MG63 (cell line): ENCODE measurements at regions not wholly inside any gene's neighbourhood (a gene's known extent, or its start where the extent isn't known, plus 50 kb on each side); places are given as distances from the start of the nearest gene placed in this dataset.
"Not testable (repeated sequence)": the region's sequence is repeated elsewhere in the genome, so short reads cannot be mapped to it uniquely, and the experiment has no call there.

Experiments
- DNase-seq: peaks from one replicate; pipeline ENCODE4 v3.0.0-alpha.2; 2020
- H3K27me3 ChIP-seq: fragments of 250-450 bp; sonication (Bioruptor Pico); 2 replicates; pipeline ENCODE4 v1.5.1; 2020; ENCODE audit warnings: mild to moderate bottlenecking, moderate library complexity
- H3K36me3 ChIP-seq: fragments of 250-450 bp; sonication (Bioruptor Pico); 2 replicates; pipeline ENCODE4 v1.5.1; 2020; ENCODE audit warnings: mild to moderate bottlenecking, moderate library complexity
- H3K4me3 ChIP-seq: fragments of 250-450 bp; sonication (Bioruptor Pico); 2 replicates; pipeline ENCODE4 v1.5.1; 2020; ENCODE audit warnings: mild to moderate bottlenecking, moderate library complexity
- H3K9me3 ChIP-seq: fragments of 250-450 bp; sonication (Bioruptor Pico); 2 replicates; pipeline ENCODE4 v1.5.1; 2020; ENCODE audit warnings: mild to moderate bottlenecking, moderate library complexity

DNA sequence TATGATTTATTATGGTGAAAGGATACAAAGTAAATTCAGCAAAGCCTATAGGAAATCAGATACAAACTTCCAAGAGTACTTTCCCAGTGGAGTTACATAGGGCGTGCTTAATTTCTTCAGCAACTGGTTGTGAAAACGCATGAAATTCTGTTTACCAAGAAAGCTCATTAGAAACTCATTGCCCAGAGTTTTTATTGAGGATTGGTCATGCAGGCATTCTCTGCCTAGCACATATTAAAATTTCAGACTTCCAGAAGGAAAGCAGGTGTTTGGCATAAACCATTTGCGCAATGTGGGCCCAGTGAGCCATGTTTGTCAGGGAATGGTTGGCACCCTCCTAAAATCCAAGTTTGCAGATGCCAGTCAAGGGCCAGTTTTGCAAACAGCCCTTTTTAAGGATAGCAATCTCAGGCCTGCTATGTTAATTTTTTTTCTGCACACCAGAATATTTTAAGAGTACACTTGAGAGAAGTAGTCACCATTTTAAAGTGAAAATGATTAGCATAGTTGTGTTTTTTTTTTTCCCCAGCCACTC lies 311.1 kb upstream of the CHD1 start:
- Histone ChIP-seq H3K27me3 (no peaks in the 10 kb centered on the region), H3K4me3 (no peak overlapping the region), H3K36me3 (no peaks in the 10 kb centered on the region), H3K9me3 (no peaks in the 10 kb centered on the region)
- DNase-seq: no peak

DNA sequence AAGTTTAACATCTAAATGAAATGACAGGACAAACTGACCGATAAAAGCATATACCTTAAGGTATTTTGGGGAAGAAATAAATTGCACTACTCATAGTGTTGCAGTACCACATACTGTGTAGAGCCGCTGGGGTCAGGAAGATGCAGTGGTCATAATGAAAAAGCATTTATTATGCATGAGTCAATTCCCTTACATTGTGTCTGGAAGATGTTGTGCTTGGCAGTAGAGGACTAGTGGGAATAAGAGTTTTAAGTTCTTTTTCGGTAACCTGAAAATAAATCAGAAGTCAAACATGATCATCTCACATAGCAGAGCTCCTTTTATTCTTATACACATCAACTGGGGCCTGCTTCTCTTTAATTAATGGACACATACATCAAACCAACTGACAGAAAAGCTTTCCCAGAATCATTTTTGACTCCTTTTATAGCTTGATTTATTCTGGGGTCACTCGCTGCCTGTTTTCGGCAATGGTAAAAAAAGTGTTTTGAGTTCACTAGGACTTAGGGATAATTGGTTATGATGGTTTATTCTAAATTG lies 262.5 kb upstream of the CHD1 start:
- no peaks in the 10 kb centered on the region for H3K36me3 ChIP-seq
- peaks cover 2% of the 10 kb centered on the region; the same call in 1 of the 2 replicates for H3K27me3 ChIP-seq
- no peak for DNase-seq
- no peaks in the 10 kb centered on the region for H3K9me3 ChIP-seq
- H3K4me3 ChIP-seq: no peak overlapping the region

DNA sequence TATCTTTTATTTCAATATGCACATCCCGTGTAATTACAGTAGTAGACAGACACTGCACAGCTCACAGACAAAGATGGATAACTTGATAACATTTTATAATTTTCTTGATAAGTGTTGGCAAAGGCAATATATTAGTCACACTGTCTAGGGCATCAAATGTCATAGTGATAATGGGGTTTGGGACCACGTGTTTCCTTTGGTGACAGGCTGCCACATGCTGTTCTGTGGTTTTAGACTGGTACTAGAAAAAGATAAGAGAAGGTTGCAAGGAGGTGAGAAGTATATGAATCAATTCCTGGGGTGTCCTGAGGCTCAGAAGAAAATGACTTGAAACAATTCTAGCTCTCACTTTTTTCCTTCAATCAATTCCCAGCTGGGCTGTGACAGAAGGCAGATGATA lies 258.8 kb upstream of the CHD1 start:
- no peak overlapping the region for H3K4me3 ChIP-seq
- DNase-seq: no peak

DNA sequence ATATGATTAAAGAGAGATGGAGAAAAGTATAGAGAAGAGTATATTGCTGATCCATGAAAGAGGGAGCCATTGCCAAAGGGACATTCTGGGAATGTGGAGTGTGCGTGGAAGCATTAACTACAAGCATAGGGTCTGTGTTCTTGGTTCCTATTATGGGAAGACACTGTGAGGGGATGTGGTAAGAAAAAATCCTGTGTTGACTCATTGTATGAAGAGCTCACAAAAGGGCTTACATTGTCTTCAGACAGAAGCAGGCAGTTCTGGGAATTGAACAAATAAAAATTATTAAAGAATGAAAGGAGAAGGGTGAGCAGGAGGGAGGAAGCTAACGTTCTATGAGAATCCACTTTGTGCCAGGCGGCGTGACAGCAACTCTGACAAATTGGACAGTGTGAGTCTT lies 250.4 kb upstream of the CHD1 start:
- H3K27me3 ChIP-seq: no peaks in the 10 kb centered on the region; the same call in 1 of the 2 replicates
- no peak overlapping the region for H3K4me3 ChIP-seq
- H3K36me3 ChIP-seq: no peaks in the 10 kb centered on the region
- no peaks in the 10 kb centered on the region for H3K9me3 ChIP-seq
- DNase-seq: no peak

More for the DNA sequence above, 258.8 kb upstream of the CHD1 start:
- no peaks in the 10 kb centered on the region for H3K9me3 ChIP-seq
- peaks cover 2% of the 10 kb centered on the region; the same call in 1 of the 2 replicates for H3K27me3 ChIP-seq
- no peaks in the 10 kb centered on the region for H3K36me3 ChIP-seq

DNA sequence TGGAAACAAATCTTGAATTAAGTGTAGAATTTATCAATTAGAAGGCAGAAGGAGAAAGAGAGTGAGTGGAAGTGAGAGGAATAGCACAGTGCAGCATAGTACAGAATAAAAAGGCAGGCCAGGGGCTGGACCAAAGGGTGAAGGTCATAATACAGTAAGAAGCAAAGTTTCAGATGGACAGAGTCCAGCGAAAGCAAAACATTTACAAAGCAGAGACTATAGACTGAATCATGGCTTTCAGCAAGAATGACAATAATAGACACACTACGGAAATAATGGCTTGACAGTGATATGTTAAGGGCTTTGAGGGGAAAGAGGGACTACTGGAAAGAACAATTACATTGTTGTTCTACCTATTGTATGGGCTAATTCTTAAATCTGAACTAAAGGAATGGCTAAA lies 249.0 kb upstream of the CHD1 start:
- H3K9me3 ChIP-seq: no peaks in the 10 kb centered on the region
- H3K27me3 ChIP-seq: no peaks in the 10 kb centered on the region; the same call in 1 of the 2 replicates
- H3K4me3 ChIP-seq: no peak overlapping the region
- no peak for DNase-seq
- no peaks in the 10 kb centered on the region for H3K36me3 ChIP-seq

DNA sequence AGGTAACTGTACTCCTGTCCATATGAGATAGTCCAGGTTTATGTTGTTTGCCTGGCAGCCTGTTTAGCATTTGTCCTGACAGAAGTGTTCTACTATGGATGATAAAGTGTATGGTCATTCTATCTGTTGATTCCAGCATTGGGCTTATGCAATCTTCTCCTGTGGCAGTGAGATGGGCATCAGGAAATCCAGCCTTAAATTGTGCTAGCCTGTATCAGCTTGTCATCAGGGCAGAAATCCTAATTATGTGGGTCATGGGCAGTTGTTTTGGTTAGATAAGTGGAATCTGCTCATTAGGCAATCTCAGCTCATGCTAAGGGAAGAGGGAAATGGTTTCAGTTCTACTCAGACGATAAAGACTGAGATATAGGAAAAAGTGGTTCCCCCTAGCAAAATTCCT lies 247.4 kb upstream of the CHD1 start:
- no peak for DNase-seq
- no peak overlapping the region for H3K4me3 ChIP-seq
- no peaks in the 10 kb centered on the region; the same call in 1 of the 2 replicates for H3K27me3 ChIP-seq
- H3K36me3 ChIP-seq: no peaks in the 10 kb centered on the region
- H3K9me3 ChIP-seq: no peaks in the 10 kb centered on the region

DNA sequence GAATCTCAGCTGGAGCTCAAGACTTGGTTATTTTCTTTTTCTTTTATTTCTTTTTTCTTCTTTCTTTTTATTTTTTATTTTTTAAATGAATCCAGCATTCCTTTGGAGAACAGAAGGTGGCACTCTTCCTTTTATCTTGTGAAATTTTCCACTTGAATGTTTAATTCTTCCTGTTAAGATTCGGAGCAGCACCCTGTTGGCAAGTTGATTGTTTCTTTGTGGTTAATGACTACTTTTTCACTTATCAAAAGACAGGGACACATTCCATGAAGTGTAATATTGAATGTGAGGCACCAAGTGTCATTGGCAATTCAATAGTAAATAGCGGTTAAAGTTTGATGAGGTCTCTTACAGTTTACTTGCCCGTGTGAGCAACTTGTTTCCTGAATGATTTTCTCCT lies 240.5 kb upstream of the CHD1 start:
- Histone ChIP-seq H3K4me3 (no peak overlapping the region), H3K9me3 (no peaks in the 10 kb centered on the region), H3K27me3 (no peaks in the 10 kb centered on the region), H3K36me3 (no peaks in the 10 kb centered on the region)
- DNase-seq: no peak

DNA sequence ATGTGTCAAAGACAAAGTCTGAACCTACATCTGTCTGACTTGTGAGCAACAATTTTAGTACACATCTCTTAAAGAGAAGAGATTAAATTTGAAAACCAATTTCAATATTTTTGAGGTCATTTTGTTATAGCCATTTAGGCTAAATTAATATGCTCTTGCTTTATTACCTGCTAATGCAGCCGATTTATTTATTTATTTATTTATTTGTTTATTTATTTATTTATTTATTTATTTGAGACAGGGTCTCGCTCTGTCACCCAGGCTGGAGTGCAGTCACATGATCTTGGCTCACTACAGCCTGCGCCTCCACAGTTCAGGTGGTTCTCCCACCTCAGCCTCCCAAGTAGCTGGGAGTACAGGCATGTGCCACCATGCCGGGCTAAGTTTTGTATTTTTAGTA lies 232.7 kb upstream of the CHD1 start:
- not testable (repeated sequence) for H3K4me3 ChIP-seq, H3K36me3 ChIP-seq, H3K9me3 ChIP-seq, H3K27me3 ChIP-seq, DNase-seq

DNA sequence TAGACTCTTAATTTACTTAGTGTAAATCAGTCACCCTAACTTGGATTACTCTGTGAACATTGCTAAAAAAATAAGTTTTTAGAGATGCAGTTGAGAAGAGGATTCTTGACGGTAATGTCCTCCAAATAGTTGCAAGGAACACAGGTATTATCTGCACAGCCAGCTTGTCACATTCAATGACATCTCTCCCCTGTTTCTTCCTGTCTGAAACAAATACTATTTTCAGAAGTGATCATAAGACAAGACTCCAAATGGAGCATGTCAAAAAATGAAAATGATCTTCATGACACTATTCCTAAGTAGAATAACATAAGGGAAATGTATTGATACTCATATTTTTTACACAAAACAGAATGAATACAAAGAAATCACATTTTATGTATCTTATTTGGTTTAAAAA lies 227.9 kb upstream of the CHD1 start:
- Histone ChIP-seq H3K9me3 (peaks cover 2% of the 10 kb centered on the region; the same call in 1 of the 2 replicates), H3K36me3 (no peaks in the 10 kb centered on the region), H3K4me3 (no peak overlapping the region), H3K27me3 (peaks cover 3% of the 10 kb centered on the region)
- DNase-seq: no peak

DNA sequence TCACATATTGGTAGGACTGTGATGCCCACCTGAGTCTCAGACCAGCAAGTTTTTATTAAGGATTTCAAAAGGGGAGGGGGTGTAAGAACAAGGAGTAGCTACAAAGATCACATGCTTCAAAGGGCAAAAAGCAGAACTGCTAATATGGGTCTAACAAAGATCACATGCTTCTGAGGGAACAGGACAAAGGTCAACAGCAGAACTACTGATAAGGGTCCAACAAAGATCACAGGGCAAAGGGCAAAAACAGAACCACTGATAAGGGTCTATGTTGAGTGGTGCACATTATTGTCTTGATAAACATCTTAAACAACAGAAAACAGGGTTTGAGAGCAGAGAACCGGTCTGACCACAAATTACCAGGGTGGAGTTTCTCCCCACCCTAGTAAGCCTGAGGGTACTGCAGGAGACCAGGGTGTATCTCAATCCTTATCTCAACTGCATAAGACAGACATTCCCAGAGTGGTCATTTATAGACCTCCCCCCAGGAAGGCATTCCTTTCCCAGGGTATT lies 214.5 kb upstream of the CHD1 start:
- not testable (repeated sequence) for H3K36me3 ChIP-seq, H3K27me3 ChIP-seq, H3K4me3 ChIP-seq, H3K9me3 ChIP-seq, DNase-seq

DNA sequence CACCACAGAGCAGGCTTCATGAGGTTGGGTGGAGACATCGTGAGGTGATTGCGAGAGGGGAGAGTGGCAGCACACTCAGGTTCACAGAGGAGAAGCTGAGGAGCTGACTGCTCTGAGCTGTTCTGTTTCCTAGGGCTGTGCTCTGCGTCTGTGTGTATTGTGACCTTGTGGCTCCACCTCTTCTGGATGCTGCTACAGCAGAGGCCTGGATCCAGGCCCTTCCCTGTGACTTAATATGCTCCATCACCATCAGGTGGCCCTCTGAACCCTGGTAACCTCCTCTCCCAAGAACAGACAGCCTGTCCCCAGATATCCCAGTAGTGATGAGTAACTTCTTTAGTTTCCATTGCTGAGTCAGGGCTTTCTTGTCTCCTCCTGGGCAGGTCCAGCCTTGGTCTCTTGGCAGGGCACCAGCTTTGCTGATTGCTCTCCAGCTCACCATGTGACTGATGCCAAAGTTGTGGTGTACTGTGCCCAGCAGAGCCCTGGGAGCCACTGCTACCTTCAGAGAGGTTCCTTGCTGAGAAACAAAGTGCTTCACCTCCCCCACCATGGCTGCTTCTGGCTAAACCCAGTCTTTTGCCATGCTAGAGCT lies 212.8 kb upstream of the CHD1 start:
- Histone ChIP-seq H3K27me3 (no peaks in the 10 kb centered on the region), H3K4me3 (no peak overlapping the region), H3K9me3 (no peaks in the 10 kb centered on the region), H3K36me3 (no peaks in the 10 kb centered on the region)
- DNase-seq: peak; percentile 62

DNA sequence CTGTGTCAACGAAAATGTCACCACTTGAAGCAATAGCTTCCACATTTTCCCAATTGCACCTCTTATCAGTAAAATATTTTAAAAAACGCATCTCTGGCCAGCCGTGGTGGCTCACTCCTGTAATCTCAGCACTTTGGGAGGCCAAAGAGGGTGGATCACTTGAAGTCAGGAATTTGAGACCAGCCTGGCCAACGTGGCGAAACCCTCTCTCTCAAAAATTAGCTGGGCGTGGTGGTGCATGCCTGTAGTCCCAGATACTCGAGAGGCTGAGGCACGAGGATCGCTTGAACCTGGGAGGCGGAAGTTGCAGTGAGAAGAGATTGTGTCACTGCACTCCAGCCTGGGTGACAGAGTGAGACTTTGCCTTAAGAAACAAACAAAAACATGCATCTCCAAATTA lies 210.1 kb upstream of the CHD1 start:
- Histone ChIP-seq H3K4me3 (no peak overlapping the region), H3K27me3 (no peaks in the 10 kb centered on the region; the same call in 1 of the 2 replicates), H3K9me3 (no peaks in the 10 kb centered on the region), H3K36me3 (no peaks in the 10 kb centered on the region)
- DNase-seq: no peak

DNA sequence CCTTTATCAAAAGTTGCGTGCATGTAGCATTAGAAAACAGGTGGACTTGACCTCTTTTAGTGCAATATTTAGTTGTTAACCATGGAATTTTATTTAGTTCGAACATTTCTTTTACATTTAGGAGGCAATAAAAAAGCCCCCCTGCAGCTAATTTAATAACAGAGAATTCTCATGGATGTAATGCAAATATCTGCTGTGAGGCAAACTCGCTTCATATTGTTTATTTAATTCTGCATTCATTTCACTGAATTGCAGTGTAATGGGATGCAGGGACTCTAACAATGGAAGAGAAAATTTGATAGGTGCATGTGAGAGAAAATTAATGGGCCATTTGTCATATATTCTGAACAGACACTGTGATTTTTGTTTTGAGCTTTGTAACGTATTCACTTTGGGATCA lies 205.1 kb upstream of the CHD1 start:
- Histone ChIP-seq H3K36me3 (no peaks in the 10 kb centered on the region), H3K9me3 (no peaks in the 10 kb centered on the region), H3K27me3 (no peaks in the 10 kb centered on the region; the same call in 1 of the 2 replicates), H3K4me3 (no peak overlapping the region)
- no peak for DNase-seq

DNA sequence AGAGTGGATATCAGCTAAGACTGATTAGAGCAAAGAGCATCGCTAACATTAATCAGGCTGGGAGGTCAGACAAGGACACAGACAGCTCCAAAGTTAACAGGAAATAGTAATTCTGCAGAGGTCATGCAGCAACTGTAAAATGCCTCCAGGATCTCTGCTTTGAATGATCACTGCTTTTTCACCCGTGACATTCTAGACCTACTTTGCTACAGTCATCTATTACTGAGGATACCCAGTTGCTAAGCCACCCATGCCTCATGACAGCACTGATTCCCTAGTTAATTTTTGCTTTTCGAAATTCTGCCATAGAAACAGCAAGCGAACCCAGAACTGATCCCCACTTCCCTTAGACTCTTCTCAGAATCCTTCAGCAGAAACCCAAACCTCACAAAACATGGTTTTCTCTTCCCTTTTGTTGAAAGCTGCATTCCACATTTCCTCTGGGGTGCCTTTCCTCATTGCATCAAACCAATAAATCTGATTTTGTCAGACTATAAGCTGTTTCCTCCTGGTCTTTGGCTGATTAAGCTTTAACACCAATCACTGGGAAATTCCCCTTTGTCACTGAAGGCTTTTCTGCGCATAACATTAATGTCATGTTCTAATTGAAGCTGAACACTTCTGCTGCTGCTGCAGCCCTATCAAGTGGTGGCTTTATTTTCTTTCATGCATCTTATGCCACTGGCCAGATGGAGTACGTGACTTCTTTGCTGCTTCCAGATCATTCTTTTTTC lies 201.1 kb upstream of the CHD1 start:
- no peak for DNase-seq
- H3K4me3 ChIP-seq: no peak overlapping the region
- no peaks in the 10 kb centered on the region; the same call in 1 of the 2 replicates for H3K27me3 ChIP-seq
- no peaks in the 10 kb centered on the region for H3K9me3 ChIP-seq
- H3K36me3 ChIP-seq: no peaks in the 10 kb centered on the region

DNA sequence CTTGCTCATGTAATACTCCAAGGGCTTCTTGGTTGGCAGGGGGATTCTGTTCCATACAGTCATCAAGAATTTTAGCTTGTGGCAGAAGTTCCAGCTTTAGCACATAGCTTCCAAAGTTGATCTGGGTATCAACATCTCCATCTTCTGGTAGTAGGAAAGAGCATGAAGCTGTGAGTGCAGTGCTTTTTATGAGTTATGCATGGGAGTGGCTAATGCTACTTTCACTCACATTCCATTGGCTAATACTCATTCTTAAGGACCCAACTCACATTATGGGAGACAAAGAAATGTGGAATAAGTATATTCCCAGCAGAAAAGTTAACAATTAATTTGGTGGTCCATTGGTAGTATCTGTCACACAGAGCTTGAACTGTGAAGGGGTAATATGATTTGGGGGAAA lies 194.2 kb upstream of the CHD1 start:
- no peaks in the 10 kb centered on the region for H3K27me3 ChIP-seq
- H3K9me3 ChIP-seq: no peaks in the 10 kb centered on the region
- no peak for DNase-seq
- no peak overlapping the region for H3K4me3 ChIP-seq
- no peaks in the 10 kb centered on the region for H3K36me3 ChIP-seq

DNA sequence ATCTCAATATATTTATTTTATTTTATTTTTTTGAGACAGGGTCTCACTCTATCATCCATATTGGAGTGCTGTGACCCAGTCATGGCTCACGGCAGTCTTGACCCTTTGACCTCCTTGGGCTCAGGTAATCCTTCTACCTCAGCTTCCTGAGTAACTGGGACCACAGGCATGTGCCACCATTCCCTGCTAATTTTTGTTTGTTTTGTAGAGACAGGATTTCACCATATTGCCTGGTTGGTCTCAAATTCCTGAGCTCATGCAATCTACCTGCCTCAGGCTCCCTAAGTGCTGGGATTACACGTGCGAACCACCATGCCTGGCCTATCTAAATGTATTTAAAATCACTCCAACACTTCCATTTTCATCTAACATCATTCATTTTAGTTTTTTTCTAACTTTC lies 190.5 kb upstream of the CHD1 start:
- H3K27me3 ChIP-seq: no peaks in the 10 kb centered on the region
- no peak overlapping the region for H3K4me3 ChIP-seq
- DNase-seq: no peak
- H3K9me3 ChIP-seq: no peaks in the 10 kb centered on the region
- no peaks in the 10 kb centered on the region for H3K36me3 ChIP-seq

DNA sequence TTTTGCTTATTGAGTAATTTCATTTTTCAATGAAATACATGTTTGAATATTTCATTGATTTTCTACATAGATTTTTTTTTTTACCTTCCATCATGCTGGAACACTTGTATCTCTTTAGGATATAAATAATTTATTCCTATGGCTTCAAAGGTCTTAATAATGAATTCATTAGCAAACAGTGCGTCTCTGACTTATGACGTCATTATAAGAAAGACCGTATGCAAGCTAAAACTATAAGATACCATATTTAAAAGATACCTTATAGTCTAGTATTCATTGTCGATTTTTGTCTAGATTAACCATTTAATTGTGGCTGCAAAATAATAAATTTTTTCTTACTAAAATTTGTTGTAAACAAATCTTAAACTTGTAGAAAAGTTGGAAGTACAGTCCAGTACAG lies 187.7 kb upstream of the CHD1 start:
- no peaks in the 10 kb centered on the region for H3K9me3 ChIP-seq
- DNase-seq: no peak
- H3K4me3 ChIP-seq: no peak overlapping the region
- H3K27me3 ChIP-seq: no peaks in the 10 kb centered on the region
- H3K36me3 ChIP-seq: no peaks in the 10 kb centered on the region
